Epithelial cell of esophagus (primary cell): ENCODE measurements at regions not wholly inside any gene's neighbourhood (a gene's known extent, or its start where the extent isn't known, plus 50 kb on each side); places are given as distances from the start of the nearest gene placed in this dataset.

Experiments used
- DNase-seq: peaks from one replicate; pipeline ENCODE4 v3.0.0; 2010; ENCODE audit warnings: low read depth
- H3K4me3 ChIP-seq: 2 replicates; pipeline ENCODE4 v1.5.1; 2011; ENCODE audit warnings: mild to moderate bottlenecking, low read length, control low read depth
- TF ChIP-seq, protein P1 (sequence below): IDR thresholded peaks from 2 replicates; pipeline ENCODE4 v1.5.1; 2011; ENCODE audit warnings: low read depth, mild to moderate bottlenecking, low read length, control low read depth, inconsistent platforms; ENCODE audit not compliant: insufficient read depth; ENCODE audit errors: missing control alignments

DNA sequence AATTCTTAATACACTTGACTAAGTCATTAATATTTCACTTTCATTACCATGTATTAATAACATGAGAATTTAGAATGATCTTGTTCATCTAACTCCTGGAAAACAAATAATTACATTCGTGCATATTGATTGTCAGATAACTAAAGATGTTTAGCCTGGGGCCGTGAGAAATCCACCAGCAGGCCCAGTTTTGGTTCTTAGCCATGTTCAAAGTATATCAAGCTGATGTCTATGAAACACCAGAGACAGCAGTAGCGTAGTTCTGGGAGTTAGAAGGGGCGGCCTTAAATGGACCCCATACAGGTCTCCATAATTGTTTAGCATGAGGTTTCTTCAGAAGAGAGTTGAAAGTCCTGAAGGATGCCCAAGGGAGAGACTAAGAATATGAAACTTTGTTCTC, 103.6 kb upstream of the DPH6 start:
- DNase-seq, result no peak
- H3K4me3 ChIP-seq, result no peak overlapping the region
- TF ChIP-seq, protein P1, sequence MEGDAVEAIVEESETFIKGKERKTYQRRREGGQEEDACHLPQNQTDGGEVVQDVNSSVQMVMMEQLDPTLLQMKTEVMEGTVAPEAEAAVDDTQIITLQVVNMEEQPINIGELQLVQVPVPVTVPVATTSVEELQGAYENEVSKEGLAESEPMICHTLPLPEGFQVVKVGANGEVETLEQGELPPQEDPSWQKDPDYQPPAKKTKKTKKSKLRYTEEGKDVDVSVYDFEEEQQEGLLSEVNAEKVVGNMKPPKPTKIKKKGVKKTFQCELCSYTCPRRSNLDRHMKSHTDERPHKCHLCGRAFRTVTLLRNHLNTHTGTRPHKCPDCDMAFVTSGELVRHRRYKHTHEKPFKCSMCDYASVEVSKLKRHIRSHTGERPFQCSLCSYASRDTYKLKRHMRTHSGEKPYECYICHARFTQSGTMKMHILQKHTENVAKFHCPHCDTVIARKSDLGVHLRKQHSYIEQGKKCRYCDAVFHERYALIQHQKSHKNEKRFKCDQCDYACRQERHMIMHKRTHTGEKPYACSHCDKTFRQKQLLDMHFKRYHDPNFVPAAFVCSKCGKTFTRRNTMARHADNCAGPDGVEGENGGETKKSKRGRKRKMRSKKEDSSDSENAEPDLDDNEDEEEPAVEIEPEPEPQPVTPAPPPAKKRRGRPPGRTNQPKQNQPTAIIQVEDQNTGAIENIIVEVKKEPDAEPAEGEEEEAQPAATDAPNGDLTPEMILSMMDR, result no peak

DNA sequence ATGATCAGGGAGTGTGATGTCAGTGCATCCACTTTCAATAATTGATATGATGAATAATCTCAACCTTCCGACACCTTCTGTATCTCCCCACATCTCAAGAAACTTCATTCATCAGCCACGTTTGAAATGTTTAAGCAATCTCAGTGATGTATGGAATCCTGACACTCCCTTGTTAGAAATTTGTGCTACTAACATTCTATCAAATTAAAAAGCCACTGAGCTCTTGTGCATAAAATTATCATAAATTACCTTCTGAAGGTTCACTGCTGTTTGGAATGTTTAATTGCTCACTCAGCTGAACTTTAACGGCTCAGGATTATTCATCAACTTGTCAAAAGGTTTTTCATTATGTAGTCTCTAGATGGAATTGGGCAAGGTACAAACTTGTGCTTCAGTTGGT, 108.4 kb upstream of the DPH6 start:
- H3K4me3 ChIP-seq, result no peak overlapping the region

DNA sequence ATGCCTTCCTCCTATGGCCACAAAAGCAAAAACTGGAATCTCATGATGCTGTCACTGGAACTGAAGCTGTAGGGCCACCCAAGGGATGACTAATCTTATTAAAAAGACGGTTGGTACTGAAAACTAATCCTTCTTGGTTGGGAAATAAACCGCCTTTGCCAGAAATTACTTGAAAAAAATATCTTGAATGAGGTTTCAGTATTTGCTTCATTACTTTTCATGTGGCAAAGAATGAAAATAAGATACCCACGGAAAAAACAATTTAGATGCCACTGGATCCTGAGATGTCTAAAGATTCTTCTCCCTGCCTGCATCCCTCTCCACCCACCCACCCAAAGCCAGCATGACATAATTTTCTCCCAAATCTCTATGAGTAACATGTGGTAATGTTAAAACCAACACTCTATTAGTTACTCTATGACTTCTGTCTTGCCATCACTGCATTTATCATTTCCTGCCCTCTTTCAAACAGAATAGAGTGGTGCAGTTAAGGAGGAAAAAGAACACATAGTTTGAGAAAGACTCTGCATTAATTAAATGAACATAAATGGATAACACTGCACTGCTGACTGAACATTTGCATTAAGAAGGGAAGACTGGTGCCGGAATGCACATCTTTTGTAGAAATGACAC, 111.8 kb upstream of the DPH6 start:
- TF ChIP-seq, protein P1, result no peak
- H3K4me3 ChIP-seq, result no peak overlapping the region
- peak; percentile 38 for DNase-seq

More for the DNA sequence above, 108.4 kb upstream of the DPH6 start:
- DNase-seq, result no peak
- TF ChIP-seq, protein P1, result no peak

DNA sequence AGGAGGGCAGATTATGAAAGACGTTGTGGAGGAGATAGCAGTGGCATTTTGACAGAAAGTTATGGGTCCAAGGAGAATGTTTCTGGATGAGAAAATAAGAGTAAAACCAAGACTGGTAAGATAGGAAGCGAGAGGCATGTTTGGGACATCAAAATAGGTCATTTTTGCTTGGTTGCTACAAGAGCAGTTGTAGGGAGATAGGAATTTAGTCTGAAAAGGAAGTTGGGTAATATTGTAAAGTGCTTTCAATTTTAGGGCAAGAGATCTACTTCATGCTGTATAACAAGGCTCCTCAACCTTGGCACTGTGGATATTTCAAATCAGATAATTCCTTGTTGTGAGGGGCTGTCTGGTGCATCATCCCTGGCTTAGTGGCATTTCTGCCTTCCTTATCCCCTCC, 118.0 kb upstream of the DPH6 start:
- no peak for DNase-seq
- H3K4me3 ChIP-seq, result no peak overlapping the region
- TF ChIP-seq, protein P1, result no peak

DNA sequence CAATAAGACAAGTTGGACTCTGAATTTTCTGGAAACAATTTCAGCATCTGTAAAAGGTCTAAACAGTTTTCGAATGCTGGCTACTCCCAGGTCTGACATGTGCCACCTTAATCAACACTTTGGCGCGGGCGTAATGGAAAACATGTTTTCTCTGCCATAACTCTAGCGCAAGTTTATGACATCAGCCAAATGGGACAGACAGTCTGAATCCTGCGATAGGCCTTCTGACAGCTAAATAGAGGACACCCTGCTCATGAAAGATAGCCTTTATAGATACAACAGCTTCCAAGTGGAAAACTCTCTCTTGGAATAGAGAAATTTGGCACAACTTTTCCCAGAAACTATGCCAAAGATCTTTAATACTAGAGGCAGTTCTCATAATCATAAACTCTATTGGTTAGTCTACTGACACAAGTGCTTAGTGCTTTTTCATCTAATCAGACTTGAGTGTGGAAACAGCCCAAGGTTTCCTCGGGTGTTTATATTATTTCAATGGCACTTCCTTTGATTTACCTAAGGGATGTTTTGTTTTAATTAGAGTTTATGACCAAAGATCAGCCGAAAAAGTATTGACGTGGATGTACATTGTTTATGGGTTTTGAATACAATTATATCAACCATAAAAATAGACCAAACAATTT, 120.1 kb upstream of the DPH6 start:
- DNase-seq, result no peak
- TF ChIP-seq, protein P1, result no peak

DNA sequence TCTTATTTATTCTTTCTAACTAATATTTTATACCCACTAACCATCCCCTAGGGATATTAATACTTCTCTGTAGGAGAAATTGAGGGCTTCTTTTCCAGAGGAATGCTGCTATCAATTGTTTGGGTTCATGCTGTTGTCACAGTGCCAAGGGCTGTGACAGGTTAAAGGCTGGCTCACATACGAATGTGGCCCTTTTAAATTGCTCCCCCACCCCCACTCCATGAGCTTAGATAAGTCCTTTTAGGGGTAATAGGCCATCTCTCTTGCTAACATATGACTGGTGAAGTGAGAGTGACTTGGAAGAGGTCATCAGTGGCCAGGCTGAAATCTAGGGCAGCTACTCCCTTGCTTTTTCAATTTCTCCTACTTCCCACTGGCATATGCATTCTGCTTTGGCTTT, 121.9 kb upstream of the DPH6 start:
- H3K4me3 ChIP-seq, result no peak overlapping the region
- TF ChIP-seq, protein P1, result no peak
- DNase-seq, result no peak

More for the DNA sequence above, 120.1 kb upstream of the DPH6 start:
- H3K4me3 ChIP-seq, result no peak overlapping the region

DNA sequence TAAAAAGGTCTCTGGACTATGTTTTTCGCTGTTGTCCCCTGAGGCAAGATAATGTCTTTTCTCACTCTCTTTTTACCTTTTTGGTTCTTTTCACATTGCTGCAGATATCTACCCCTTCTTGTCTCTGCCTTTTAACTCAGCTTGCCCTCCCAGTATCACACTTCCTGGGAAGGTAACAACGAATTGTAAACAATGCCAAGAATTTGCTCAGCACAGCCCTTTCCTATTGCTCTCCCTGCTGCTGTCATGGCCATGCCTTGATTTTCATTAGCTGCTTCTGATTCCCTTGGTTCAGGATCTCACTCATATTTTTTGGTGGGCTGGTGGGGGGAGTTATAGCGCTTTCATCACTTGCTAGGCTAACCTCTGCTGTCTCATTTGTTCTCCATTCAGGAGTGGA, 123.1 kb upstream of the DPH6 start:
- no peak overlapping the region for H3K4me3 ChIP-seq
- TF ChIP-seq, protein P1, result no peak
- DNase-seq, result no peak
